Astrocyte of the spinal cord (primary cell): ENCODE measurements at regions not wholly inside any gene's neighbourhood (a gene's known extent, or its start where the extent isn't known, plus 50 kb on each side); places are given as distances from the start of the nearest gene placed in this dataset.
A peak's percentile ranks its signal among the peaks of the same experiment; 100 is the strongest.

Source experiments
- DNase-seq: peaks from one replicate; pipeline ENCODE4 v3.0.0; 2011; ENCODE audit warnings: low read depth, low spot score
- H3K4me3 ChIP-seq: 2 replicates; pipeline ENCODE4 v1.5.1; 2011; ENCODE audit warnings: low read depth, mild to moderate bottlenecking, low read length, moderate library complexity
- in situ Hi-C: cut with HindIII; loops from 2 replicates; pipeline ENCODE4 v1.10.0; 2017; ENCODE audit warnings: low sequenced_read_pairs
- TF ChIP-seq, protein P1 (sequence below): IDR thresholded peaks from 2 replicates; pipeline ENCODE4 v1.5.1; 2012; ENCODE audit warnings: low read depth, mild to moderate bottlenecking, low read length, inconsistent platforms

DNA sequence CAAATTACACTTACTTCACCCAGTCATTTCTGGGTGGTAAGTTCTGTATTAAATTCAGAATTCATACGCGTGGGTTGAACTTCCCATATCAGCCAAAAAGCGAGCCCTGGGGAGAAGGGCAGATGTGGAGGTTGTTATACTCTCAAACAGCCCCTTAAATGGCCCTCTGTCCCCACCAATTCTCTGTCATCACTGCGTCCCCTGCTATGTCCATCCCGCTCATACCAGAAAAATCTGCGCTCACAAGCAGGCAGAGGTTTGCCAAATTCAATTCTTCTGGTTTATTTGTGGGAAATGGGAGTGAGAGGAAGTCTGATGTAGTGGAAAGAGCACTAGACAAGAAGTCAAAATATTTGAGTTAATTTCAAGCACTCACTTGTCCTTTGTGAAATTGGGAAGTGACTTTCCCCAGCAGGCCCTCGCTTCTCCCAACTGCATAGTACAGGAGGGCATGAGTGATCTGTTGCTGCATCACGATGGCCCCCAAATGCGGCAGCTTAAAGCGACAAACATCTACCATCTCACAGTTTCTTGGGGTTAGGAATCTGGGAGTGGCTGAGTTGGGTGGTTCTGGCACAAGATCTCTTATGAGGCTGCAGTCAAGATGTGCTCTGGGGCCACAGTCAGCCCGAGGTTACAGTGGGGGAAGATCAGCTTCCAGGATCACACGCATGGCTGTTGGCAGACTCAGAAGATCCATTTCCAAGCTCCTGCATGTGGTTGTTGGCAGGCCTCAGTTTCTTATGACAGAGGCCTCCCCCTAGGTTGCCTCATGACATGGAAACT lies 67.7 kb downstream of the CPN2 start:
- TF ChIP-seq, protein P1, sequence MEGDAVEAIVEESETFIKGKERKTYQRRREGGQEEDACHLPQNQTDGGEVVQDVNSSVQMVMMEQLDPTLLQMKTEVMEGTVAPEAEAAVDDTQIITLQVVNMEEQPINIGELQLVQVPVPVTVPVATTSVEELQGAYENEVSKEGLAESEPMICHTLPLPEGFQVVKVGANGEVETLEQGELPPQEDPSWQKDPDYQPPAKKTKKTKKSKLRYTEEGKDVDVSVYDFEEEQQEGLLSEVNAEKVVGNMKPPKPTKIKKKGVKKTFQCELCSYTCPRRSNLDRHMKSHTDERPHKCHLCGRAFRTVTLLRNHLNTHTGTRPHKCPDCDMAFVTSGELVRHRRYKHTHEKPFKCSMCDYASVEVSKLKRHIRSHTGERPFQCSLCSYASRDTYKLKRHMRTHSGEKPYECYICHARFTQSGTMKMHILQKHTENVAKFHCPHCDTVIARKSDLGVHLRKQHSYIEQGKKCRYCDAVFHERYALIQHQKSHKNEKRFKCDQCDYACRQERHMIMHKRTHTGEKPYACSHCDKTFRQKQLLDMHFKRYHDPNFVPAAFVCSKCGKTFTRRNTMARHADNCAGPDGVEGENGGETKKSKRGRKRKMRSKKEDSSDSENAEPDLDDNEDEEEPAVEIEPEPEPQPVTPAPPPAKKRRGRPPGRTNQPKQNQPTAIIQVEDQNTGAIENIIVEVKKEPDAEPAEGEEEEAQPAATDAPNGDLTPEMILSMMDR, result no peak
- no peak overlapping the region for H3K4me3 ChIP-seq
- no peak for DNase-seq
- in situ Hi-C loops, result no loop called here

DNA sequence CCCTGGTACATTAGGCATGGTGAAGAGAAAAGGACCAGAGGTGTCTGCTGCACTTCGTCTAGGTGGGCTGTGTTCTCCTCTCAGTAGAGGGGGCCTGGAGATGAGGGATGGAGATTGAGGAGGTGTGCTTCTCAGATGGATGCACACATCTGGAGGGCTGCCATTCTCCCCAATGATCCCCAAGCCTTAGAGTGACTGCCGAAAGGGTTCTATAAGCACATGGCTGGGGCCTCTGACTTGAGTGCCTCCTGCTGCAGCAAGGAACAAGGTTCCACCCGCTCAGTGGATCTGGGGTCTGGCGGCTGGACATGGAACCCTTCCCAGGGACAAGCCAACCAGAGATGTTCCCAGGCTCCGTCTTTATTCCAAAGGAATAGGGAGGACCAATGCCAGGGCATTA lies 66.8 kb downstream of the CPN2 start:
- TF ChIP-seq, protein P1, result no peak
- in situ Hi-C loops, result no loop called here
- no peak overlapping the region for H3K4me3 ChIP-seq
- no peak for DNase-seq

DNA sequence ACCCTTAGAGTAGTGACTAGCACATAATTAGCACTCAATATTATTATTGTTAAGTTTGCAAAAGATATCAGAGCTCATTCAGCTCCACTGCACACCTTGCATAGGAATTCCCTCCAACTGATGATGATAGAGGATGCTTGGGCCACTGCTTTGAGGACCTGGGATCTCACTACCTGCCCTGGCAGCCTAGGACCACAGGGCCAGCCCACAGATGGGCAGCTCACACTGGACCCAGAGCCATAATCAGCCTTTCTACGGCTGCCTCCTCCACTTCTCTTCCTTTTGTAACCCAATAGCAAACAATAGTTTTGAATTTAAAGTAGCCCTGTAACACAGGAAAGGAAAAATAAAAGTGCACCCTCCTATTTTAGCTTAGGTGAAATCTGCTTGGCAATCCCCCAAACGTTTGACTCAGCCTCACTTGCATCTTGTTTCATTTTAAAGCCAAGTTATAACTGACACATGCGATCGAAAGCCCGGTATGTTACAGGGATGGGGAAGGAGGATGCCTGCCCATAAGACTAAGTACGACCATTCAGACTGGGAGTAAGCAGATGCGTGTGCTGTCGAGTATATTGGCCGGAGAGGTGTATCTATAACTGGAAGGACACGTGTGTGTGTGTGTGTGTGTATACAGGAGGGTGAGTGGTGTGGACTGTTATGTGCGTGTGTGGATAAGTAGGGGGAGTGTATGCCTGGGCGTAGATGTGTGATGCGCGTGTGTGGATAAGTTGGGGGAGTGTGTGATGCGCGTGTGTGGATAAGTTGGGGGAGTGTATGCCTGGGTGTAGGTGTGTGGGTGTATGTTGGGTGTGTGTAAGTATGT lies 65.9 kb downstream of the CPN2 start:
- DNase-seq, result peak; percentile 73
- no peak overlapping the region for H3K4me3 ChIP-seq
- in situ Hi-C loops, result no loop called here
- TF ChIP-seq, protein P1, result no peak

DNA sequence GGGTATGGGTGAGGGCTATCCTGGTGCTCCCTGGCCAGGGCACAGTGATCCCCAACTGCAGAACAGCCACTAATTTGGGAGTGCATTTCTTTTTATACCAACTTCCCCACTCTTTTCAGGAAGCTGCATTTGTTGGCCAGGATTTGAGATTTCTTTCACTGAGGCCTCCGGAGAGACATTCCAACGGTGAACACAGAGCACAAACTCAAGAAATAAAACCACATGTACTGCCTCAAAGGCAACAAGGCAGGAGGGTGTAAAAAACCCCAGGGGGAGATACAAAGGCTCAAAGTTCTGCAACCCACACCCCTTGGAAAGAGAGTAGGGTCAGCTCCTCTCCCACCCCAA lies 65.3 kb downstream of the CPN2 start:
- TF ChIP-seq, protein P1, result no peak
- no peak overlapping the region for H3K4me3 ChIP-seq
- in situ Hi-C loops, result no loop called here
- DNase-seq, result peak; percentile 39

DNA sequence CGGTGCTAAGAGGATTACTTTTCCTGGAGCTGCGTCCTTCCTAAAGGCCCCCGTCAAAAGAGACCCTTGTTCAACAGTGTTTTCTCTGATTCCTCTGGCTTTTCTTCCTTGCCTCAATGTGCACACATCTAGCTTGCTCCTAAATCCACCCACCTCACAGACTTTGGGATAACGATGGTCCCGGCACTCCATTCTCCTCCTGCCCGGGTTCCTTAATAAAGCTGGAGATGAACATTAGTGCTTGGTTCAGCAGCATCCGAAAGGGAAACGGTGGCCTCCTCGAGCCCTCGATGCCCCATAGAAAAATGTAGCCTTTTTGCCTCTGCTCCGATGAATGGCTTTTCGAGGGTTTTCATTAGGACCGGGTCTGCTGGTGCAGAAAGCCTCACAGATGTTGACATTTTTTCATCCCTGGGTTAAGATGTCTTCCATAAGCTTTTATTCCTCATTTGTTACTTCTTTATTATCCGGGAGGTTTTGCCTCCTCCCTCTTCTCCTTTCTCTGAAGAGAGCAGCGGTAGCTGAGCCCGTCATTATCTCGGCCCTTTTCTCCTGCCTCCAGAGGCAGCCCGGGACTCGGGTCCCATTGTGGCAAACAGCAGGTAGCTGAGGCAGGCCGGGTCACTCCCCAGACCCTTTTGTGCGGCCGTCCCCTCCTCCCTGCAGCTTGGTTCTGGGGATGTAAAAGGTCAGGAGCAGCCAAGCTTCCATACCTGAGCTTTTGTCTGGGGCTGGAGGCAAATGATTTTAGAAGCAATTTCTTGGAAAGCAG lies 64.6 kb downstream of the CPN2 start:
- in situ Hi-C loops, result no loop called here
- no peak overlapping the region for H3K4me3 ChIP-seq
- DNase-seq, result no peak
- TF ChIP-seq, protein P1, result no peak

DNA sequence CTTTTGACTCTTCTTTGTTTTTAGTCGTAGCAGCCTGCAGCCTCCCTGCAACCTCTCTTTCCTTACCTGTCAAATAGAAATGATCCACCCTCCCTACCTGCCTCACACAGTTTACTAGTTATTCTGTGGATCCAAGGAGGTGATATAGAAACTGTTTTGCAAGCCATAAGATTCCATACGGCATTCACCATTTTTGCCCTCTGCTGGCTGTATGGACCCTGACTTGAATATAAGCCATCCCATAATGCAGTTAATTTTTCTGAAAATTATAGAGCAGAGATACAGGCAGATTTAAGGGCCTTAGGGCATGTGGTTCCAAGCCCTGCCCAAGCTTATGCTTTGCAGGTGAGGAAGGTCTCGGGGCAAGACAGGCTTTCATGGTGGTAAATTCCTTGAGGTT lies 63.8 kb downstream of the CPN2 start:
- TF ChIP-seq, protein P1, result no peak
- no peak for DNase-seq
- no peak overlapping the region for H3K4me3 ChIP-seq
- in situ Hi-C loops, result no loop called here
